ENCODE measurements at regions not wholly inside any gene's neighbourhood (a gene's known extent, or its start where the extent isn't known, plus 50 kb on each side); places are given as distances from the start of the nearest gene placed in this dataset.

DNA sequence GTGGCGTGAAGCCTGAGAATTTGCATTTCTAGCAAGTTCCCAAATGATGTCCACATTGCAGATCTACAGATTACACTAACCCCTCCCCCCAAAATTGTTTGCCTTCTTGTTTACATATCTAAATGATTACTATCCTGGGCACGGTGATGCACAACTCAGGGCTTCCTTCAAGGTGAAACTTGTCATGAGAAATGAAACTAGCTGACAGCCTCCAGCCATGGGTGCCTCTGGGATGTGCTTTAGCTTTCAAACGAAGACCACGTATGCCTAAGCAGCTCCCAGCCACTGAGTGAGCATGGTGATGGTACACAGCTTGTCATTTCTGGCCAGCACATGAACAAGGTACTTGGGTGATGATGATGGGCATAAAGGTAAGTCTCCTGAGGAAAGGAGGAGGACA lies 464.8 kb upstream of the DDX18 start:
- ATAC-seq, result no peak
- Histone ChIP-seq H3K9me3 (no peaks in the 10 kb centered on the region), H3K27me3 (no peaks in the 10 kb centered on the region), H3K36me3 (no peaks in the 10 kb centered on the region), H3K27ac (no peak overlapping the region), H3K4me1 (no peaks in the 10 kb centered on the region), H3K4me3 (no peak overlapping the region)
- 74 to 86% methylated on average over 2 to 3 of the region's 4 CpGs for WGBS, 2 donors (ENCODE audit: low coverage in 1 of 2)
- TF ChIP-seq, protein P1, sequence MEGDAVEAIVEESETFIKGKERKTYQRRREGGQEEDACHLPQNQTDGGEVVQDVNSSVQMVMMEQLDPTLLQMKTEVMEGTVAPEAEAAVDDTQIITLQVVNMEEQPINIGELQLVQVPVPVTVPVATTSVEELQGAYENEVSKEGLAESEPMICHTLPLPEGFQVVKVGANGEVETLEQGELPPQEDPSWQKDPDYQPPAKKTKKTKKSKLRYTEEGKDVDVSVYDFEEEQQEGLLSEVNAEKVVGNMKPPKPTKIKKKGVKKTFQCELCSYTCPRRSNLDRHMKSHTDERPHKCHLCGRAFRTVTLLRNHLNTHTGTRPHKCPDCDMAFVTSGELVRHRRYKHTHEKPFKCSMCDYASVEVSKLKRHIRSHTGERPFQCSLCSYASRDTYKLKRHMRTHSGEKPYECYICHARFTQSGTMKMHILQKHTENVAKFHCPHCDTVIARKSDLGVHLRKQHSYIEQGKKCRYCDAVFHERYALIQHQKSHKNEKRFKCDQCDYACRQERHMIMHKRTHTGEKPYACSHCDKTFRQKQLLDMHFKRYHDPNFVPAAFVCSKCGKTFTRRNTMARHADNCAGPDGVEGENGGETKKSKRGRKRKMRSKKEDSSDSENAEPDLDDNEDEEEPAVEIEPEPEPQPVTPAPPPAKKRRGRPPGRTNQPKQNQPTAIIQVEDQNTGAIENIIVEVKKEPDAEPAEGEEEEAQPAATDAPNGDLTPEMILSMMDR (IDR thresholded peaks at IDR 0.05), result no peak
- TF ChIP-seq POLR2AphosphoS5 (IDR thresholded peaks at IDR 0.05), result no peak
- TF ChIP-seq POLR2A (IDR thresholded peaks at IDR 0.05), result no peak

DNA sequence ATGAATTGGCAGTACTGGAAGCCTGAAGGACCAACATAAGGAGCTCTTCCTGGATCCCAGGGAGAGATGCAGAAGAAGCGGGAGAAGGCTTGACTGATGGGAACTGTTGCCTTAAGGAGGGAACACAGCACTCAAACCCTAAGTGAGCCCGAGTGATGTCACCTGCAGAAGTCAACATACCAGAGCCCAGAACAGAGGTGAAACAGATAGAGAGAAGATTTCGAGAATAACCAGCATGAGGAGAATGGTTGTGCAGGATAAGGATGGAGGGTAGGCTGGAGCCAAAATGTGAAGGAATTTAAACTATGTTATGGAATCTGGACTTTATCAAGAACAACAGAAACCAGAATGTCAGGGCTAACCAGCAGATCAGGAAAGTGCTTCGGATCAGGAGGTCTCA lies 463.1 kb upstream of the DDX18 start:
- Histone ChIP-seq H3K9me3 (no peaks in the 10 kb centered on the region), H3K27me3 (no peaks in the 10 kb centered on the region), H3K4me3 (no peak overlapping the region), H3K36me3 (no peaks in the 10 kb centered on the region), H3K27ac (no peak overlapping the region), H3K4me1 (no peaks in the 10 kb centered on the region)
- TF ChIP-seq EP300 (IDR thresholded peaks at IDR 0.05), result no peak
- TF ChIP-seq POLR2A (IDR thresholded peaks at IDR 0.05), result no peak
- no peak for TF ChIP-seq POLR2AphosphoS5 (IDR thresholded peaks at IDR 0.05)
- TF ChIP-seq, protein P1 (IDR thresholded peaks at IDR 0.05), result no peak
- WGBS, 2 donors (ENCODE audit: low coverage in 1 of 2), result 84% methylated on average over 4 of the region's 4 CpGs
- ATAC-seq, result no peak

DNA sequence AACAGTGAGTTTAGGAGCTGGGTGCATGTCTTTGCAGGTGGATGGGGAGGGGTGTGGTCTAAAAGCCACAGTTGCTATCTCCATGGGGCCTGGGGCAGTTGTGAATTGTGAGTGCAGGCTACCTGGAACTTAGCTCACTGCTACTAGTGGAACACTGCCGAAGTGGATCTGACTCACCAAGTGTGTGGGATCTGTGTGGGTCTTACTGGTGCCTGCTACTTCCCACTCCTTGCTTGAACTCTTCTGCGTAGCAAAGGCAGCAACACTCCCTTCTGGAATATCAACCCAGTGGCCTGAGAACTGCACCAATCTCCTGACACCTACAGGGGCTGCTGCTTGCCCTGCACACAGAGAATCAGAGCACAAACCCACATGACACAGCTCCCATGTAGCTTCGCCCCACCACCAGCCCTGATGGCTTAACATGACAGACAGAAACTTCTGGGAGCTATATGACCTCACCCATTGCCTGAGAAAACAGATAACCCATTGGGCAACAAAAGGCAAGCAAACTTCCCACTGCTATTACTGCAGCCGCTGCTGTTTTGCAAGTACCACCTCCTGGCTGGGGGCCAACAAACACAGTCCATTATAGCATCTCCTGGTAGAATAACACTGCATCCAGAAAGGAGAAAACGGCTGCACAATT lies 455.1 kb upstream of the DDX18 start:
- TF ChIP-seq POLR2A (IDR thresholded peaks at IDR 0.05) (no peak), POLR2AphosphoS5 (IDR thresholded peaks at IDR 0.05) (no peak), EP300 (IDR thresholded peaks at IDR 0.05) (no peak)
- TF ChIP-seq, protein P1 (IDR thresholded peaks at IDR 0.05), result no peak
- Histone ChIP-seq H3K4me1 (no peaks in the 10 kb centered on the region), H3K27me3 (no peaks in the 10 kb centered on the region), H3K36me3 (no peaks in the 10 kb centered on the region), H3K4me3 (no peak overlapping the region), H3K27ac (no peak overlapping the region), H3K9me3 (peaks cover 0 to 4% (median 0%) of the 10 kb centered on the region in 3 donors)
- 83 to 86% methylated on average over 1 of the region's 5 CpGs for WGBS, 2 donors (ENCODE audit: low coverage in 1 of 2)
- ATAC-seq, result no peak

DNA sequence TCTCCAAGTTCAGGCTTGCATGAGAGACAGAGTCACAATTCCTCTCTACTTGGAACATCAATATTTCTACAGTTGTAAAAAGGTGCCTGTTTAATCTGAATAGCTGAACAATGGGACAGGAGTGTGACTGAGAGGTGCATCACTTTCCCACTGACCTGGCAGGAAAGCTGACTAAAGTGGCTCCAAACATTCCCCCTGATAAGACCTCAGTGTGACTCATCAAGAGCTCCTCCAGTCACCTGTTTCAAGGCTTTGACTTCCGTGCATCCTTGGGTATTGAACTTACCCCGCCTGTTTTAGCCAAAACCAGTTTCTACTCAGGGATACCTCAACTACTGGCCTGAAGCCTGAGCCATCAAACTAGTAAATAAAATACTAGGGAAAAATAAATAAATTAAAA lies 453.9 kb upstream of the DDX18 start:
- Histone ChIP-seq H3K27me3 (no peaks in the 10 kb centered on the region), H3K27ac (no peak overlapping the region), H3K4me1 (no peaks in the 10 kb centered on the region), H3K36me3 (no peaks in the 10 kb centered on the region), H3K4me3 (no peak overlapping the region), H3K9me3 (peaks cover 0 to 4% (median 0%) of the 10 kb centered on the region in 3 donors)
- no peak for ATAC-seq
- WGBS, 2 donors (ENCODE audit: low coverage in 1 of 2), result 93% methylated on average over 2 of the region's 2 CpGs; no CpG with 5 or more reads in 1 of the 2 donors
- TF ChIP-seq POLR2A (IDR thresholded peaks at IDR 0.05), result no peak
- TF ChIP-seq, protein P1 (IDR thresholded peaks at IDR 0.05), result no peak
- TF ChIP-seq EP300 (IDR thresholded peaks at IDR 0.05), result no peak
- TF ChIP-seq POLR2AphosphoS5 (IDR thresholded peaks at IDR 0.05), result no peak

DNA sequence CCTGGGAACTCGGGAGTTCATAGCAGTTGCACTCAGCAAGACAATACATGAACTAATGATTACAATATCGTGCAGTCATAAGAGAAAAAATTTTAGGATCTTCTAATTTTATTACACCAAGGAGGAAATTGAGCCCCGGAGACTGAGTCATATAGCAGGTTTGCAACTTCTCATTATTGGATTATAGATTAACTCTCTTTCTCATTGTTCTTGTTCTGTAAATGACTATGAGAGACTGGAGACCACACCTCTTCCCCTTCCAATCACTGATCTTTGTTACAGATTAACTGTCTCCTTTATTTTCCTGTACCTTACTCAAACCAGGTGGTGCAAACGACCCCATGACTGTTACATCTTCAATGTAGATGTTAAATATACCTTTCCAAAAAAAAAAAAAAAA lies 435.8 kb upstream of the DDX18 start:
- H3K27me3 ChIP-seq, result no peaks in the 10 kb centered on the region
- no peaks in the 10 kb centered on the region for H3K4me1 ChIP-seq
- ATAC-seq, result no peak
- no peak for TF ChIP-seq POLR2A (IDR thresholded peaks at IDR 0.05)
- TF ChIP-seq, protein P1 (IDR thresholded peaks at IDR 0.05), result no peak
- TF ChIP-seq EP300 (IDR thresholded peaks at IDR 0.05), result no peak
- TF ChIP-seq POLR2AphosphoS5 (IDR thresholded peaks at IDR 0.05), result no peak
- no peak overlapping the region for H3K4me3 ChIP-seq
- 53 to 55% methylated on average over 4 of the region's 4 CpGs for WGBS, 2 donors (ENCODE audit: low coverage in 1 of 2)
- H3K36me3 ChIP-seq, result no peaks in the 10 kb centered on the region
- H3K27ac ChIP-seq, result no peak overlapping the region
- no peaks in the 10 kb centered on the region for H3K9me3 ChIP-seq

Measured in gastroesophageal sphincter (tissue), 4 donors.